Right lobe of liver (tissue), 4 donors: ENCODE measurements at regions not wholly inside any gene's neighbourhood (a gene's known extent, or its start where the extent isn't known, plus 50 kb on each side); places are given as distances from the start of the nearest gene placed in this dataset.
"Not testable (repeated sequence)": the region's sequence is repeated elsewhere in the genome, so short reads cannot be mapped to it uniquely, and the experiment has no call there.

ENCODE experiments used
- CTCF ChIP-seq, 4 donors: fragments of 200-600 bp in 3 of 4; fragments of 450-650 bp in 1 of 4; IDR thresholded peaks; one replicate each; pipeline versions ENCODE4 v1.5.1 to v1.8.0; 2016 to 2022; ENCODE audit warnings: antibody characterized with exemption in 4 of 4, mild to moderate bottlenecking in 2 of 4
- POLR2A ChIP-seq: fragments of 450-650 bp; IDR thresholded peaks from one replicate; pipeline ENCODE4 v1.6.1; 2017; ENCODE audit warnings: antibody characterized with exemption, mild to moderate bottlenecking
- donor health status: DM: no; HTN: no; CAD: no.
- donor health status: DM: no; HTN: no; CAD: no.
- donor health status: DM: no; HTN: yes; CAD: no.

DNA sequence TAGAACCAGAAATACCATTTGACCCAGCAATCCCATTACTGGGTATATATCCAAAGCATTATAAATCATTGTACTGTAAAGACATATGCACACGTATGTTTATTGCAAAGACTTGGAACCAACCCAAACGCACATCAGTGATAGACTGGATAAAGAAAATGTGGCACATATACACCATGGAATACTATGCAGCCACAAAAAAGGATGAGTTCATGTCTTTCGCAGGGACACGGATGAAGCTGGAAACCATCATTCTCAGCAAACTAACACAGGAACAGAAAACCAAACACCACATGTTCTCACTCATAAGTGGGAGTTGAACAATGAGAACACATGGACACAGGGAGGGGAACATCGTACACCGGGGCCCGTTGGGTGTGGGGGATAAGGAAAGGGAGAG, 242.2 kb downstream of the ACTR3 start:
- TF ChIP-seq CTCF (IDR thresholded peaks at IDR 0.05); POLR2A: not testable (repeated sequence)
